Mesothelial cell of epicardium (in vitro differentiated cells): ENCODE measurements at regions not wholly inside any gene's neighbourhood (a gene's known extent, or its start where the extent isn't known, plus 50 kb on each side); places are given as distances from the start of the nearest gene placed in this dataset.

ENCODE experiments used
- DNase-seq, 2 experiments: peaks; one replicate each; pipeline ENCODE4 v3.0.0; 2021; ENCODE audit warnings: low spot score in 2 of 2; ENCODE audit not compliant: unreplicated experiment in 2 of 2
- H3K27ac Mint-ChIP-seq: 2 replicates; pipeline ENCODE4 v1.8.0; 2021; ENCODE audit warnings: mixed read lengths
- H3K27me3 Mint-ChIP-seq: 2 replicates; pipeline ENCODE4 v1.8.0; 2021; ENCODE audit warnings: low read depth, mixed read lengths
- H3K36me3 Mint-ChIP-seq: 2 replicates; pipeline ENCODE4 v1.8.0; 2021; ENCODE audit warnings: mixed read lengths
- H3K4me1 Mint-ChIP-seq: 2 replicates; pipeline ENCODE4 v1.8.0; 2021; ENCODE audit warnings: mixed read lengths
- H3K4me3 Mint-ChIP-seq: 2 replicates; pipeline ENCODE4 v1.8.0; 2021; ENCODE audit warnings: mild to moderate bottlenecking, moderate library complexity, mixed read lengths
- H3K9me3 Mint-ChIP-seq: 2 replicates; pipeline ENCODE4 v1.8.0; 2021; ENCODE audit warnings: mixed read lengths
- TF ChIP-seq, protein P1 (sequence below): fragments of 200-600 bp; sonication (generic); IDR thresholded peaks from one replicate; pipeline ENCODE4 v1.5.0; 2021; ENCODE audit warnings: antibody characterized with exemption; ENCODE audit not compliant: unreplicated experiment

DNA sequence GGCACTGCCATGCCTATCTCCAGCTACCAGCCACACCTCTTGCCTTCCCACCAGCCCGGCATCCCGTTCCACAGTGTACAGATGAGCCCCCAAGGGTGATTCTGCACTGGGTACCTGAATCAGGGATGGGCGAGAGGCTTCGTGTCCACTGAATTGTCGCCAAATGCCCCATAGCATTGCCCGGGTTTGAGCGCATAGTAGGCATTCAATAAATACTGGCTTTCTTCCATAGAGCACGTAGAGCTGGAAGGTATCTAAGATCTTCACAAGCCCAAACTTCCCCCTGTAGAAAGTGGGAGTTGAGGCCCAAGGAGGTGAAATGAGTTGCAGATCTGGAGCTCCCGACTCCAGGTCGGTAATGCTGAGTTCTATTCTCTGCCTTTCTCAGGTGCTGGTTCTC is 358.7 kb downstream of the LPIN1 start:
- no peaks in the 10 kb centered on the region for H3K9me3 Mint-ChIP-seq
- H3K4me1 Mint-ChIP-seq = peaks cover 12% of the 10 kb centered on the region
- H3K27ac Mint-ChIP-seq = no peak overlapping the region
- H3K4me3 Mint-ChIP-seq = no peak overlapping the region
- no peaks in the 10 kb centered on the region for H3K36me3 Mint-ChIP-seq
- DNase-seq = no peak
- TF ChIP-seq, protein P1, sequence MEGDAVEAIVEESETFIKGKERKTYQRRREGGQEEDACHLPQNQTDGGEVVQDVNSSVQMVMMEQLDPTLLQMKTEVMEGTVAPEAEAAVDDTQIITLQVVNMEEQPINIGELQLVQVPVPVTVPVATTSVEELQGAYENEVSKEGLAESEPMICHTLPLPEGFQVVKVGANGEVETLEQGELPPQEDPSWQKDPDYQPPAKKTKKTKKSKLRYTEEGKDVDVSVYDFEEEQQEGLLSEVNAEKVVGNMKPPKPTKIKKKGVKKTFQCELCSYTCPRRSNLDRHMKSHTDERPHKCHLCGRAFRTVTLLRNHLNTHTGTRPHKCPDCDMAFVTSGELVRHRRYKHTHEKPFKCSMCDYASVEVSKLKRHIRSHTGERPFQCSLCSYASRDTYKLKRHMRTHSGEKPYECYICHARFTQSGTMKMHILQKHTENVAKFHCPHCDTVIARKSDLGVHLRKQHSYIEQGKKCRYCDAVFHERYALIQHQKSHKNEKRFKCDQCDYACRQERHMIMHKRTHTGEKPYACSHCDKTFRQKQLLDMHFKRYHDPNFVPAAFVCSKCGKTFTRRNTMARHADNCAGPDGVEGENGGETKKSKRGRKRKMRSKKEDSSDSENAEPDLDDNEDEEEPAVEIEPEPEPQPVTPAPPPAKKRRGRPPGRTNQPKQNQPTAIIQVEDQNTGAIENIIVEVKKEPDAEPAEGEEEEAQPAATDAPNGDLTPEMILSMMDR = no peak
- peaks cover 13% of the 10 kb centered on the region for H3K27me3 Mint-ChIP-seq

DNA sequence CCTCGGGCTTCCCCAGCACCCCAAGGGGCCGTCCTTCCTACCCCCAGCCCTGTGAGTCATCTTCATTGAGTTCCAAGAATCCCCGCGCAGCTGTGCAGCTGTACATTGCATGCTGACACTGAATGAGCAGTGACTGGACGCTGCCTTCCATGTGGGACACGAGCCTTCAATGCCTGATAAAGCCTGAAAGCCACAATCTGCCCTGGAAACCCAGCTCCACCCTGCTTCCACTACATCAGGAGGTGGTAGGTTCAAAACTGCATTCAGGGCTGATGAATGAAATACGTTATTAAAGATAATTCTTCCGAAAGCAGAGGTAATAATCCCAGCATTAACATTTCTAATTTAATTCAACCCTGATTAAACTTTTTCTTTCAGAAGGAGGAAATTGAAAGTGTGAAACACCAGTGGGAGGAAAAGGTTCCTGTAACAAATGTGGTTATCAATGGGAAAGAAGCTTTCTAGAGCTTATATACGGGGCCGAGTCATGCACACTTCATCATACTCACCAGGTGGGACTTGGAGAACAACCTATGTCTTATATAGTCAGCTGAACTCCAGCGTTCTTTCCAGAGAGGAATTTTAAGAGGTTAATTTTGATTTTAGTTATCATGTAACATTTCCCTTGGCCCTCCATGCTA is 360.1 kb downstream of the LPIN1 start:
- peaks cover 16% of the 10 kb centered on the region for H3K4me1 Mint-ChIP-seq
- DNase-seq = no peak
- H3K36me3 Mint-ChIP-seq = no peaks in the 10 kb centered on the region
- H3K27me3 Mint-ChIP-seq = peaks cover 13% of the 10 kb centered on the region
- H3K9me3 Mint-ChIP-seq = no peaks in the 10 kb centered on the region
- TF ChIP-seq, protein P1 = no peak
- H3K4me3 Mint-ChIP-seq = no peak overlapping the region
- H3K27ac Mint-ChIP-seq = no peak overlapping the region

DNA sequence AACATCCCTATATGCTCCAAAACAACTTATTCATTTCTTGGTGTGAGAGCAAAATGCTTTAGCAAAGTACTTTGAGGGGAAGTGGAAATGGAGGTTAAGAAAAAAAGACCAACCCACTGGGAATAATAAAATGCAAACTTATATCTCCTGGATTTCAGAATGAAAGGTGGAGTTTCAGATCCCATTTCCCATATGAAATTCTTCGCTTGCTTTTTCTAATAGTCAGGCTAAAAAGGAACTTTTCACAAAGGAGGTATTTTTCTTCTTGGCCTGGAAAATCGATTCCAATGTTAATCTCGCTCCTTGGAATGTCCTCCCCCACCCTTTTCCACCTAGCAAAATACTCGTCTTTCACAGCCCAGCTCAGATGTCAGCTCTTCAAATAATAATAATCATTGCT is 360.9 kb downstream of the LPIN1 start:
- Mint-ChIP-seq H3K27ac (no peak overlapping the region), H3K27me3 (peaks cover 12% of the 10 kb centered on the region), H3K4me3 (no peak overlapping the region), H3K36me3 (no peaks in the 10 kb centered on the region), H3K4me1 (peaks cover 16% of the 10 kb centered on the region), H3K9me3 (no peaks in the 10 kb centered on the region)
- TF ChIP-seq, protein P1 = no peak
- no peak for DNase-seq

DNA sequence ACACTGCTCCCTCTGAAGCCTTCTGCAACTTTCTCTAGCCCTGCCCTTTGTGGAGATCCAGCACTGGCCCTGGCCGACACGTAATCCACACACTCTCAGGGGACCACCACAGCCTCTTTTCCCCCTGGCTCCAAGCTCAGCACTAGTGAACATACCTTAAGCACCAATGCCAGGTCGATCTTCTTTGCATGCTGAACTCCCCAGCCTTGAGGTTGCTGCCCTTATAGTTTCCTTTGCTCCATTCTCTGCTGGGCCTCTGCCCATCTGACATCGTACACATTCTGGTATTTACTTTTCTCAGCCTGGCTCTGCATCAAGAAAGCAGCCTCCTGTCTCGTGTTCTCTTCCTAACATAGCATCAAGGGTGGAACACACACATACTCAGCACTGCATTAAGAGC is 361.5 kb downstream of the LPIN1 start:
- Mint-ChIP-seq H3K36me3 (no peaks in the 10 kb centered on the region), H3K27ac (no peak overlapping the region), H3K27me3 (peaks cover 12% of the 10 kb centered on the region), H3K4me3 (no peak overlapping the region), H3K9me3 (no peaks in the 10 kb centered on the region), H3K4me1 (peaks cover 16% of the 10 kb centered on the region)
- DNase-seq = no peak
- TF ChIP-seq, protein P1 = no peak

DNA sequence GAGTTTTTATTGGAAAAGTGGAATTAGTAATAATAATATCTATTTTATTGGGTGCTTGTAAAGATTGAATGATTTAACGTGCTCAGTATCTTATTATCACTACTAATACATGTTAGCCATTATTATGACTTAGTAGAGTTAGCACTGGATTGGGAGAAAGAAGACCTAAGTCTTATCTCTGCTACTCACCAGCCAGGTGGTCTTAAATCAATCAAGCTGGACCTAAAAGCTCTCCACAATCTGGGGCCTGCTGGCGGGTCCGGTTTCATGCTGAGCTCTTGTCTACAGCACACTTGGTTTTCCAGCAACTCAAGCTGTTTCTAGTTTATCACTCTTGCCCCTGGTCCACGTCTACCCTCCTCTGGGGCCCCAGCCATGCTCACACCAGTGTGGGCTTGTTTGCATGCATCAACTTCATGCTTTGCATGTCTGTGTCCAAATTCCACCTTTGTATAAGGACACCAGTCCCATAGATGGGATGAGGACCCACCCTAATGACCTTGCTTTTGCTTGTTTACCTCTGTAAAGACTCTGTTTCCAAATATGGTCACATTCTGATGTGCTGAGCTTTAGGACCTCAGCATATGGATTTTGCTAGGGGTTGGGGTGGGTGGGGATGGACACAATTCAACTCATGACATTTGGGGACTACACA is 363.1 kb downstream of the LPIN1 start:
- H3K27ac Mint-ChIP-seq = no peak overlapping the region
- no peaks in the 10 kb centered on the region for H3K9me3 Mint-ChIP-seq
- DNase-seq = no peak
- peaks cover 16% of the 10 kb centered on the region for H3K4me1 Mint-ChIP-seq
- TF ChIP-seq, protein P1 = no peak
- peaks cover 23% of the 10 kb centered on the region for H3K27me3 Mint-ChIP-seq
- H3K4me3 Mint-ChIP-seq = no peak overlapping the region
- H3K36me3 Mint-ChIP-seq = no peaks in the 10 kb centered on the region
